Parathyroid adenoma (tissue), 2 donors: ENCODE measurements at regions not wholly inside any gene's neighbourhood (a gene's known extent, or its start where the extent isn't known, plus 50 kb on each side); places are given as distances from the start of the nearest gene placed in this dataset.

ENCODE experiments used
- H2AFZ ChIP-seq: fragments of 300-600 bp; sonication (generic); one replicate; pipeline ENCODE4 v1.7.0; 2017; ENCODE audit warnings: antibody characterized with exemption, mild to moderate bottlenecking
- H3K27ac ChIP-seq: fragments of 300-600 bp; sonication (generic); one replicate; pipeline ENCODE4 v1.7.0; 2017
- H3K27me3 ChIP-seq: fragments of 300-600 bp; sonication (generic); one replicate; pipeline ENCODE4 v1.7.0; 2017; ENCODE audit warnings: low read length; ENCODE audit not compliant: control insufficient read depth, insufficient read depth
- H3K36me3 ChIP-seq: fragments of 300-600 bp; sonication (generic); one replicate; pipeline ENCODE4 v1.7.0; 2017; ENCODE audit warnings: low read length; ENCODE audit not compliant: control insufficient read depth, insufficient read depth
- H3K4me1 ChIP-seq: fragments of 300-600 bp; sonication (generic); one replicate; pipeline ENCODE4 v1.7.0; 2017; ENCODE audit warnings: control low read depth
- H3K4me2 ChIP-seq: fragments of 300-600 bp; sonication (generic); one replicate; pipeline ENCODE4 v1.7.0; 2017; ENCODE audit warnings: low read length
- H3K4me3 ChIP-seq: fragments of 300-600 bp; sonication (generic); one replicate; pipeline ENCODE4 v1.7.0; 2017; ENCODE audit warnings: low read depth, low read length
- H3K79me2 ChIP-seq: fragments of 300-600 bp; sonication (generic); one replicate; pipeline ENCODE4 v1.7.0; 2017; ENCODE audit warnings: control low read depth
- H3K9ac ChIP-seq: fragments of 300-600 bp; sonication (generic); one replicate; pipeline ENCODE4 v1.7.0; 2017; ENCODE audit warnings: mild to moderate bottlenecking
- H3K9me3 ChIP-seq: fragments of 300-600 bp; sonication (generic); one replicate; pipeline ENCODE4 v1.7.0; 2017; ENCODE audit warnings: low read length; ENCODE audit not compliant: control insufficient read depth
- CTCF ChIP-seq: fragments of 300-600 bp; sonication (generic); IDR thresholded peaks from one replicate; pipeline ENCODE4 v1.7.0; 2017; ENCODE audit warnings: antibody characterized with exemption, mild to moderate bottlenecking
- donor health status: primary hyperparathyroidism.

- H3K9me3 ChIP-seq = no peaks in the 10 kb centered on the region
- no peaks in the 10 kb centered on the region for H3K27me3 ChIP-seq
- H3K79me2 ChIP-seq = no peaks in the 10 kb centered on the region
- no peak overlapping the region for H3K4me2 ChIP-seq
- no peak overlapping the region for H3K9ac ChIP-seq
- H2AFZ ChIP-seq = no peak overlapping the region
- no peaks in the 10 kb centered on the region for H3K36me3 ChIP-seq
- H3K4me1 ChIP-seq = no peaks in the 10 kb centered on the region
- no peak overlapping the region for H3K4me3 ChIP-seq
- H3K27ac ChIP-seq = no peak overlapping the region
- TF ChIP-seq CTCF = no peak
Measured at GRCh38 chr1:79539001-79539400, 532.5 kb upstream of the ADGRL4 start.

GRCh38 chr1:79532555-79532954 lies 526.0 kb upstream of the ADGRL4 start:
- H3K79me2 ChIP-seq = no peaks in the 10 kb centered on the region
- H3K27ac ChIP-seq = no peak overlapping the region
- no peaks in the 10 kb centered on the region for H3K36me3 ChIP-seq
- no peak overlapping the region for H3K4me2 ChIP-seq
- no peak overlapping the region for H3K4me3 ChIP-seq
- no peak overlapping the region for H3K9ac ChIP-seq
- H3K9me3 ChIP-seq = no peaks in the 10 kb centered on the region
- no peaks in the 10 kb centered on the region for H3K4me1 ChIP-seq
- no peaks in the 10 kb centered on the region for H3K27me3 ChIP-seq
- no peak for TF ChIP-seq CTCF
- H2AFZ ChIP-seq = no peak overlapping the region

- Histone ChIP-seq H2AFZ (no peak overlapping the region), H3K27ac (no peak overlapping the region), H3K27me3 (no peaks in the 10 kb centered on the region), H3K4me1 (no peaks in the 10 kb centered on the region), H3K4me2 (no peak overlapping the region), H3K36me3 (no peaks in the 10 kb centered on the region), H3K9ac (no peak overlapping the region), H3K4me3 (no peak overlapping the region), H3K9me3 (no peaks in the 10 kb centered on the region), H3K79me2 (no peaks in the 10 kb centered on the region)
- no peak for TF ChIP-seq CTCF
Measured at GRCh38 chr1:79531790-79532189, 525.3 kb upstream of the ADGRL4 start.

GRCh38 chr1:79530476-79530875 lies 523.9 kb upstream of the ADGRL4 start:
- Histone ChIP-seq H3K9ac (no peak overlapping the region), H3K79me2 (no peaks in the 10 kb centered on the region), H3K9me3 (no peaks in the 10 kb centered on the region), H3K4me3 (no peak overlapping the region), H3K27ac (no peak overlapping the region), H3K4me2 (no peak overlapping the region), H3K36me3 (no peaks in the 10 kb centered on the region), H3K4me1 (no peaks in the 10 kb centered on the region), H2AFZ (no peak overlapping the region), H3K27me3 (no peaks in the 10 kb centered on the region)
- no peak for TF ChIP-seq CTCF

GRCh38 chr1:79530055-79530454 lies 523.5 kb upstream of the ADGRL4 start:
- no peaks in the 10 kb centered on the region for H3K9me3 ChIP-seq
- H3K27me3 ChIP-seq = no peaks in the 10 kb centered on the region
- H3K79me2 ChIP-seq = no peaks in the 10 kb centered on the region
- no peak overlapping the region for H3K9ac ChIP-seq
- H3K4me2 ChIP-seq = no peak overlapping the region
- no peaks in the 10 kb centered on the region for H3K36me3 ChIP-seq
- H3K4me3 ChIP-seq = no peak overlapping the region
- no peak overlapping the region for H3K27ac ChIP-seq
- H3K4me1 ChIP-seq = no peaks in the 10 kb centered on the region
- no peak for TF ChIP-seq CTCF
- H2AFZ ChIP-seq = no peak overlapping the region
